GM21423 (cell line): ENCODE measurements at regions not wholly inside any gene's neighbourhood (a gene's known extent, or its start where the extent isn't known, plus 50 kb on each side); places are given as distances from the start of the nearest gene placed in this dataset.

Experiments
- ATAC-seq: cut with Tn5 transposase; IDR thresholded peaks from one replicate; pipeline ENCODE4 v1.9.1; 2021; ENCODE audit warnings: mild to moderate bottlenecking, moderate library complexity; ENCODE audit not compliant: unreplicated experiment

- ATAC-seq: no peak
Measured at GRCh38 chr9:78559449-78559885, 262.5 kb downstream of the PSAT1 start.

DNA sequence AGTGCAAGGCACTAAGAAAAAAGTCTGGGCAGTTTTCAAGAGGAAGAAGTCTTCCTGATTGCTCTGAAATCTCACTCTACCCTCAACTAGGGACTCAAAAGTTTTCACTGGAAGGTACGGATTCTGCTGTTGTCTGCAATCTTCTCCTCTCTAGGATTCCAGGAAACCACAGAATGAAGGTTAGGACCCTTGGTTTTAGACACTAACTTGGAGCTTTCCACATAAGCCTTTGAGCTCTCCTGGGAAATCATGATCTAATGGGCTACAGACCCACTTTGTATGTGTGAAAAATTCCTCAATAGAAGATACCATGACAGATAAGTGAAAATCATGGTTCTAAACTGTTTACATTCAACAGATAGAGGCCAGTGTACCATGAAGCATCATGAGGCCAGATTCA, 265.1 kb downstream of the PSAT1 start:
- no peak for ATAC-seq

- no peak for ATAC-seq
Measured at GRCh38 chr9:78563269-78563668, 266.3 kb downstream of the PSAT1 start.

- ATAC-seq: no peak
Measured at GRCh38 chr9:78565481-78565880, 268.6 kb downstream of the PSAT1 start.

- no peak for ATAC-seq
Measured at GRCh38 chr9:78566521-78566920, 269.6 kb downstream of the PSAT1 start.

GRCh38 chr9:78566948-78567675, 270.2 kb downstream of the PSAT1 start:
- no peak for ATAC-seq

GRCh38 chr9:78567693-78568092, 270.8 kb downstream of the PSAT1 start:
- ATAC-seq: no peak

DNA sequence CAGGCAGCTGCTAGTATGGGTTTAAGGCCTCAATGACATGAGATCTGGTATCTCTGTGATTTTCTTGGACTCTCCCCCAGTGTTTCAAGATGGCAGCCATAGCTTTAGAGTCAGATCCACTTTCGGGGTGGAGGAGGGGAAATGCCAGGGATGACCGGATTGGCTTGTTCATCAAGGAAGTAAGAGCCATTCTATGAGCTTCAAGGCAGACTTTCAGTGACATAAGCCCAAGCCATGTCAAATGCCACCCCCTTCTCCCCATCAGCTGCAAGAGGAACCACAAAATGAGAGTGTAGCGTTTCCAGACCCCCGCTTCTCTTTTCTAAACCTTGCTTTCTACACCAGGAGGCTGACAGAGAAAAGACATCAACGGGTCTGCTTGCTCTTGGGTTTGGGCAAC, 271.8 kb downstream of the PSAT1 start:
- no peak for ATAC-seq

- no peak for ATAC-seq
Measured at GRCh38 chr9:78572266-78572665, 275.3 kb downstream of the PSAT1 start.

GRCh38 chr9:78573205-78573604, 276.3 kb downstream of the PSAT1 start:
- no peak for ATAC-seq

DNA sequence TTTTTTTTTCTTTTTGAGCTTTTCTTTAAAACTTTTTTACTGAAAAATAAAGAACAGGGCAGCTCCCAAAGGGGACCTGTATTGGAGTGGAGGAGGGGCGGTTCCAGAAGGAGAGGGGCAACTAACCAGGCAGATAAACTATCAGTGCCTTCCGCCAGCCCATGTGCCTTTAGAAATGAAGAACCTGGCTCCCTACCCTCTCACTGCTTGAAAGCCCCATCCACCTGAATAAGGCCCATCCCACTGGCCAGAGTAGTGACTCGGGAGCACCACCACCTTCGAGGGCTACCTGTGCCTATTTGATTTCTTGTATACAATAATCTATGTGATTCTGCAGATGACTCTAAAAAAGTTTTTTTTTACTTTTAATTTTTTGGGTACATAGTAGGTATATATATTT, 276.7 kb downstream of the PSAT1 start:
- ATAC-seq: no peak

DNA sequence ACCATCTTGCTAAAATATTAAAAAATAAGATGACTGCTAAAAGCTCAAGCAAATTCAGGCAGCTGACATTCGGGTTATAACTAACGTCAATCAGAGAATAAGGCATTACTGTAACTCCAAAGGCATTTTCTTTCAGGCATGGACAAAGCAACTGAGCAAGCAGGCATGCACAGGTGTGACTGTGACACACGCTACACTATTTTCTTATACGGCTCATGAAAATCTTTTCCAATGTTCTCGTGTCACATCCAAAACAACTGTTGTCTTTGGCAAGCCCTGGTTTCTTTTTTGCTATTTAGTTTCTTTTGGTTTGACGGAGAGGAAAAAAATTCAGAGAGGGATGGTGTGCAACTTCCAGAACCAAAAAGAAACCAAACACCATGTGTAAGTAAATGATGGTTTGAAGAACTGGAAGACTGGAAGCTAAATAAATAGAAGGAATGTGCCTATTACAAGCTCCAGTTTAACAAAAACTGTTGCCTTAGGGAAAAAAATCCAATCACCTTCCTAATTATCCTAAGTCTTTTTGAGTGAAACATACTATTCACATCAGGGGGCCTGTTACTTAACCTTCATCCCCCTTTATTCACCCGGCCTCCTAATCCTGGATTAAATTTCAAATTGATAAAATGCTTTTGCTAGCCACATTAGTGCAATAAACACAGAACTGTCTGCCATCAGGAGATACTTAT, 277.6 kb downstream of the PSAT1 start:
- ATAC-seq: no peak

- no peak for ATAC-seq
Measured at GRCh38 chr9:78575081-78575480, 278.2 kb downstream of the PSAT1 start.

- ATAC-seq: no peak
Measured at GRCh38 chr9:78575771-78576170, 278.8 kb downstream of the PSAT1 start.

DNA sequence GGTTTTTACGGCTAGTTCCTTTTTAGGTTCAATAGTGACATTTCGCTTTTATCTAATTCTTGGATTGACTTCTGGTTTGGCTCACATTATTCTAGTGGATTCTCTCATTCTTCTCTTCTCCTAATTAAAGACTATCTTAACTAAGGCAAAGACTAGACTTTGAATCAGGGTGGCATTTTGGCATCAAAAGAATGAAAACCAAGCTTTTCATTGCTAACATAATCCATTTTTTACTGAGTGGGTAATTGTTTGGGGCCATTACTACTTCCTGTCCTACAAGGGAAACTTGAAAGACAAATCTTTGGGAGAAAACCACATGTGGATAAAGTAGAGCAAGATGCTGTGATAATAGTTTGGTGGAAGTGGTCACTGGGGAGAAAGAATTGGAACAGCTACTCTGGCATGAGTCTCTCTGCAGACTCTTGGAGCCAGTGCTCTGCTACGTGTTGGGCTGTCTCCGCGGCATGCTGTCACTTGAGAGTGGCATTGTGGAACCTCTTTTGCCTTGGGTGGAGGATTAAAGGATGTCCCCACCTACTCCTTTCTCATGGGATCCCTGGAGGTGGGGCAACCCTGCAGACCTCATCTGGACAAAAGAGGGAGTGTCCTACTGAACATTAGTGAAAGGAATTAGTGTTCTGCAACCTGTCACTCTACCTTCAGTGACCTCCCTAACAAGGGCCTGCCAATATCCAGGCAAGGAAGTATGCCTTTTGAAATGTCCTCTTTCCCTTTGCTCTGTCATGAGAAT, 280.4 kb downstream of the PSAT1 start:
- no peak for ATAC-seq

DNA sequence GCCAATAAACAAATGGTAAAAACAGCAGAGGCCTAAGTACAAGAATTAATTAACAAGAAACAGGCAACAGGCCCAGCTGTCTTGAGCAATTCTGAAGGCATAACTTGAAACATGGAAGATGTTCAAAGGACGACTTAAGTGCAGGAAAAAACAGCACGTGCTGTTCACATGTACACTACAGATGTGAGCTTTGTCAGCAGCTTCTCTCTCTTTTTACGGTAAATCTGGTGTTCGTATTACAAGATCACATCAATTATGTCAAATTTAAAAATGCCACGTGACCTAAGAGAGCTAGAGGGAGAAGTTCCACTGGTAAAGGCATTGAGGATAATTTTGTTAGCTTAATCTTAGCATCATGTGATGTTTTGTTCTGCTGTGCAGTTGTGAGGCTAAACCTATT, 281.1 kb downstream of the PSAT1 start:
- ATAC-seq: no peak

GRCh38 chr9:78582821-78583220, 285.9 kb downstream of the PSAT1 start:
- no peak for ATAC-seq

- no peak for ATAC-seq
Measured at GRCh38 chr9:78584589-78584988, 287.7 kb downstream of the PSAT1 start.

DNA sequence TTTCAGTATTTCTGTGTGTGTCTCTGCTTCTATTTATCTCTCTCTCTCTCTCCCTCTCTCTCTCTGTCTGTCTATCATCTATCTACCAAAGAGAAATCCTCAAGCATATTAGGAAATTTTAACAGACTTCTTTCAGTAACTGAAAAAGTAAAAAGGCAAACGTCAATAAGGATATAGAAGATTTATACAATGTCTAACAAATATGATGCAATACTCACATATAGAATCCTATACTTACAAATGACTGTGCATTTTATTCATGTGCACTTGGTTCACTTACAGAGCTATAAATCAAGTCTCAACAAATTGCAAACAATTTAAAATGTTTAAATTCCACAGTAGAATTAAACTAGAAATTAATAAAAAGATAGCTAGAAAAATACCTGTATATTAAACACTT, 289.0 kb downstream of the PSAT1 start:
- ATAC-seq: no peak

DNA sequence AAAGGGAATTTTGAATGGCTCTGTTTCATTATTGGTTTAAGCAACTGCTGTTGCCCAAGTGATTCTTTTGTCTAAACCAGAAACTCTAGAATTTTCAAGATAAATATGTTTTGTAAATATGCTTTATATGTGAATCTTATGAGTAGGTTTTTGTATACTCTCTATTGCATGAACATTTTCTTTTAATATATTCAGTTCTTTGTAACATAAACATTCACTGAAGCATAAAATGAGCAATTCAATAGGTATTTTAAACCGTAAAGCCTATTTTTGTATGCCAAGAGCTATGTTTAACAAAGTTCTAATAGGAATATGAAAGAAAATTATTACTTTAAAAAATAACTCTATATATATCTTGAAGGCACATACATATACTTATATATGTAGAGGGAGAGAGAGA, 293.1 kb downstream of the PSAT1 start:
- no peak for ATAC-seq

- ATAC-seq: no peak
Measured at GRCh38 chr9:78592811-78593210, 295.9 kb downstream of the PSAT1 start.
